ENCODE measurements at regions not wholly inside any gene's neighbourhood (a gene's known extent, or its start where the extent isn't known, plus 50 kb on each side); places are given as distances from the start of the nearest gene placed in this dataset.

DNA sequence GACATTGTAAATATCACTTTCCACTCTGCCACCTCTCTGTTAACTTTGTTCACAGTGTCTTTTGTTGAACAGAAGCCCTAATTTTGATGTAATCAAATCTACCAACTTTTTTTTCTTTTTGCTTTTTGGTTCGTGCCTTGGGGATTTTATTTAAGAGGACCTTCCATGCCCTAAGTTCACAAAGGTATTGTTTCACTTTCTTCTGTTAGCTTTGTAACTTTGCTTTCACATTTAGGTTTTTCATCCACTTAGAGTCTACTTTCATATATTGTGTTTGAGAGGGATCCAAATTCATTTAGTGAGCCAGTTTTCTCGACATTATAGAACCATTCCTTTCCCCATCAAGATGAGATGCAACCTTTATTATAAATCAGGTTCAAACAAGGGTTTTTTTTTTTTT, 275.7 kb upstream of the CRY1 start:
- H3K23ac ChIP-seq (ENCODE audit: insufficient read length) = no peak overlapping the region
- H3K27me3 ChIP-seq (replicated peaks in 1 of 4; ENCODE audit: control insufficient read depth in 3 of 4, extremely low read depth in 1 of 4, insufficient read depth in 3 of 4, low read length in 3 of 4) = no peaks in the 10 kb centered on the region
- no peak overlapping the region for H2BK120ac ChIP-seq (replicated peaks; ENCODE audit: low read depth, low read length)
- H3K36me3 ChIP-seq (ENCODE audit: control insufficient read depth in 2 of 4, insufficient read depth in 4 of 4, low read length in 3 of 4) = no peaks in the 10 kb centered on the region
- H4K91ac ChIP-seq (replicated peaks; ENCODE audit: insufficient read length, low read length) = no peak overlapping the region
- H3K4me3 ChIP-seq (ENCODE audit: extremely low read depth in 1 of 4, insufficient read depth in 2 of 4, low read depth in 3 of 4, low read length in 4 of 4) = no peak overlapping the region
- CTCF ChIA-PET (ENCODE audit: partially characterized antibody) = interaction anchor here (0.7 to 1.5 kb wide), 3 partner anchors 11 to 253 kb away, joined by 3 to 4 read pairs (median 3); no protein-coding TSS in a partner anchor
- H2BK12ac ChIP-seq (ENCODE audit: low read depth, low read length) = no peak overlapping the region
- H3K9me3 ChIP-seq (ENCODE audit: insufficient read depth in 2 of 2, low read depth in 1 of 2, low read length in 1 of 2) = no peaks in the 10 kb centered on the region
- no peak overlapping the region for H2BK15ac ChIP-seq (ENCODE audit: low read length)
- no peak overlapping the region for H2AFZ ChIP-seq (ENCODE audit: low read length)
- WGBS, 2 experiments (ENCODE audit: extremely low coverage in 1 of 2, insufficient coverage in 1 of 2, insufficient read length in 1 of 2, insufficient replicate concordance in 2 of 2, low coverage in 1 of 2, low lambda C conversion rate in 2 of 2, missing lambda C conversion rate in 1 of 2) = 94% methylated on average over 2 of the region's 2 CpGs; no CpG with 5 or more reads in 1 of the 2 experiments
- H2AK5ac ChIP-seq (ENCODE audit: low read depth, low read length) = no peak overlapping the region
- H3K56ac ChIP-seq (replicated peaks; ENCODE audit: insufficient read length, low read depth, low read length) = no peak overlapping the region
- peaks cover 0 to 6% (median 2%) of the 10 kb centered on the region in 4 experiments; a peak in 4 of 7 replicates for H3K4me1 ChIP-seq (replicated peaks in 1 of 4; ENCODE audit: control insufficient read depth in 3 of 4, insufficient read depth in 4 of 4, low read length in 3 of 4)
- H3K27ac ChIP-seq (ENCODE audit: low read depth, low read length) = no peak overlapping the region
- no peak for DNase-seq (ENCODE audit: low read depth in 1 of 2, low spot score in 2 of 2)
- no peak overlapping the region for H3K14ac ChIP-seq (ENCODE audit: insufficient read length)
- no peak overlapping the region for H3K4ac ChIP-seq (replicated peaks; ENCODE audit: insufficient read length, low read depth, low read length)
- no peak overlapping the region for H4K5ac ChIP-seq (ENCODE audit: insufficient read length, low read depth, low read length)
- H3K9ac ChIP-seq (replicated peaks in 1 of 4; ENCODE audit: extremely low read depth in 1 of 4, low read depth in 3 of 4, low read length in 3 of 4) = no peak overlapping the region
- H3K18ac ChIP-seq (ENCODE audit: extremely low read depth, low read length) = no peak overlapping the region
- H2BK20ac ChIP-seq (ENCODE audit: low read length) = no peak overlapping the region
- no peak overlapping the region for H4K8ac ChIP-seq (ENCODE audit: extremely low read depth, insufficient read depth, low read length)
- FAIRE-seq = no peak
- H4K20me1 ChIP-seq (replicated peaks in 1 of 2; ENCODE audit: control insufficient read depth in 1 of 2, insufficient read depth in 2 of 2, low read length in 2 of 2) = no peaks in the 10 kb centered on the region
- POLR2A ChIA-PET (ENCODE audit: partially characterized antibody) = no interaction called here
- H2BK5ac ChIP-seq (ENCODE audit: low read depth, low read length) = no peak overlapping the region
- H3K79me2 ChIP-seq (ENCODE audit: control insufficient read depth in 1 of 2, insufficient read depth in 2 of 2, low read length in 2 of 2) = no peaks in the 10 kb centered on the region
- no peaks in the 10 kb centered on the region for H3K79me1 ChIP-seq (ENCODE audit: low read depth, low read length)
- no peaks in the 10 kb centered on the region for H3K23me2 ChIP-seq (ENCODE audit: low read depth, low read length)
- no peak overlapping the region for H3K4me2 ChIP-seq (ENCODE audit: insufficient read depth in 1 of 2, low read depth in 2 of 2, low read length in 2 of 2)
- TF ChIP-seq SP4 (IDR thresholded peaks at IDR 0.05; ENCODE audit: low read length) (no peak), EGR1 (IDR thresholded peaks at IDR 0.05; ENCODE audit: borderline replicate concordance, low read depth, low read length) (no peak), SP2 (IDR thresholded peaks at IDR 0.05; ENCODE audit: low read length) (no peak), TCF12 (IDR thresholded peaks at IDR 0.05; ENCODE audit: low read depth, low read length) (no peak), SUZ12 (IDR thresholded peaks at IDR 0.05; ENCODE audit: low read length) (no peak), PHF8 (conservative IDR thresholded peaks at IDR 0.05; ENCODE audit: low read depth, low read length) (no peak), CREB1 (IDR thresholded peaks at IDR 0.05) (no peak), BCL11A (IDR thresholded peaks at IDR 0.05; ENCODE audit: low read depth in 2 of 2, low read length in 2 of 2) (no peak), RFX5 (IDR thresholded peaks at IDR 0.05; ENCODE audit: borderline replicate concordance, low read depth, low read length) (no peak), SP1 (IDR thresholded peaks at IDR 0.05; ENCODE audit: low read depth, low read length) (no peak), ZNF274 (IDR thresholded peaks at IDR 0.05; ENCODE audit: borderline replicate concordance, extremely low read depth, low read length) (no peak)
- TF ChIP-seq, protein P1, sequence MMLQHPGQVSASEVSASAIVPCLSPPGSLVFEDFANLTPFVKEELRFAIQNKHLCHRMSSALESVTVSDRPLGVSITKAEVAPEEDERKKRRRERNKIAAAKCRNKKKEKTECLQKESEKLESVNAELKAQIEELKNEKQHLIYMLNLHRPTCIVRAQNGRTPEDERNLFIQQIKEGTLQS (IDR thresholded peaks at IDR 0.05; ENCODE audit: insufficient read depth, low read depth, low read length) = no peak
- TF ChIP-seq, protein P2, sequence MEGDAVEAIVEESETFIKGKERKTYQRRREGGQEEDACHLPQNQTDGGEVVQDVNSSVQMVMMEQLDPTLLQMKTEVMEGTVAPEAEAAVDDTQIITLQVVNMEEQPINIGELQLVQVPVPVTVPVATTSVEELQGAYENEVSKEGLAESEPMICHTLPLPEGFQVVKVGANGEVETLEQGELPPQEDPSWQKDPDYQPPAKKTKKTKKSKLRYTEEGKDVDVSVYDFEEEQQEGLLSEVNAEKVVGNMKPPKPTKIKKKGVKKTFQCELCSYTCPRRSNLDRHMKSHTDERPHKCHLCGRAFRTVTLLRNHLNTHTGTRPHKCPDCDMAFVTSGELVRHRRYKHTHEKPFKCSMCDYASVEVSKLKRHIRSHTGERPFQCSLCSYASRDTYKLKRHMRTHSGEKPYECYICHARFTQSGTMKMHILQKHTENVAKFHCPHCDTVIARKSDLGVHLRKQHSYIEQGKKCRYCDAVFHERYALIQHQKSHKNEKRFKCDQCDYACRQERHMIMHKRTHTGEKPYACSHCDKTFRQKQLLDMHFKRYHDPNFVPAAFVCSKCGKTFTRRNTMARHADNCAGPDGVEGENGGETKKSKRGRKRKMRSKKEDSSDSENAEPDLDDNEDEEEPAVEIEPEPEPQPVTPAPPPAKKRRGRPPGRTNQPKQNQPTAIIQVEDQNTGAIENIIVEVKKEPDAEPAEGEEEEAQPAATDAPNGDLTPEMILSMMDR (IDR thresholded peaks at IDR 0.05; ENCODE audit: control extremely low read depth in 1 of 3, insufficient read depth in 1 of 3, low read depth in 1 of 3, low read length in 3 of 3) = no peak

Measured in H1 (cell line).